ENCODE measurements at regions not wholly inside any gene's neighbourhood (a gene's known extent, or its start where the extent isn't known, plus 50 kb on each side); places are given as distances from the start of the nearest gene placed in this dataset.
"Not testable (repeated sequence)": the region's sequence is repeated elsewhere in the genome, so short reads cannot be mapped to it uniquely, and the experiment has no call there.

- TF ChIP-seq ZNF70 (CRISPR knock-in tag; IDR thresholded peaks at IDR 0.05) (no peak), GLIS3 (CRISPR knock-in tag; IDR thresholded peaks at IDR 0.05) (no peak), ESRRG (CRISPR knock-in tag; IDR thresholded peaks at IDR 0.05) (no peak), ZFP30 (CRISPR knock-in tag; IDR thresholded peaks at IDR 0.05) (no peak), BACH2 (CRISPR knock-in tag; IDR thresholded peaks at IDR 0.05; ENCODE audit: borderline replicate concordance) (no peak), ISL1 (CRISPR knock-in tag; IDR thresholded peaks at IDR 0.05) (peak; percentile 69), CSDC2 (CRISPR knock-in tag; IDR thresholded peaks at IDR 0.05) (no peak), TSHZ2 (CRISPR knock-in tag; IDR thresholded peaks at IDR 0.05) (0 out of 2 replicates have a peak, but pooled peaks have one; percentile 54), ZNF8 (CRISPR knock-in tag; IDR thresholded peaks at IDR 0.05) (no peak), TCF4 (CRISPR knock-in tag; IDR thresholded peaks at IDR 0.05; ENCODE audit: borderline replicate concordance) (no peak)
- no peak for ATAC-seq
These were observed 300.8 kb downstream of the PCDH7 start for GRCh38 chr4:31021008-31021407.

- ATAC-seq: no peak
- TF ChIP-seq ZFP30 (CRISPR knock-in tag; IDR thresholded peaks at IDR 0.05) (no peak), POU6F1 (CRISPR knock-in tag; IDR thresholded peaks at IDR 0.05; ENCODE audit: borderline replicate concordance, low read depth) (no peak), ZFP3 (CRISPR knock-in tag; IDR thresholded peaks at IDR 0.05) (no peak), GLIS3 (CRISPR knock-in tag; IDR thresholded peaks at IDR 0.05) (no peak)
These were observed 302.5 kb downstream of the PCDH7 start for GRCh38 chr4:31022702-31023101.

- TF ChIP-seq ESRRG (CRISPR knock-in tag; IDR thresholded peaks at IDR 0.05): no peak
- TF ChIP-seq ARNTL (CRISPR knock-in tag; IDR thresholded peaks at IDR 0.05; ENCODE audit: borderline replicate concordance, low read depth): no peak
- TF ChIP-seq ZNF565 (CRISPR knock-in tag; conservative IDR thresholded peaks at IDR 0.05; ENCODE audit: low read depth): no peak
- no peak for TF ChIP-seq ZFP3 (CRISPR knock-in tag; IDR thresholded peaks at IDR 0.05)
- no peak for TF ChIP-seq SNAI2 (CRISPR knock-in tag; IDR thresholded peaks at IDR 0.05)
- TF ChIP-seq CREB5 (CRISPR knock-in tag; IDR thresholded peaks at IDR 0.05; ENCODE audit: low read depth): no peak
- no peak for TF ChIP-seq GLIS3 (CRISPR knock-in tag; IDR thresholded peaks at IDR 0.05)
- no peak for TF ChIP-seq POU6F1 (CRISPR knock-in tag; IDR thresholded peaks at IDR 0.05; ENCODE audit: borderline replicate concordance, low read depth)
- TF ChIP-seq TCF4 (CRISPR knock-in tag; IDR thresholded peaks at IDR 0.05; ENCODE audit: borderline replicate concordance): no peak
- no peak for TF ChIP-seq ZFP30 (CRISPR knock-in tag; IDR thresholded peaks at IDR 0.05)
- no peak for TF ChIP-seq BACH2 (CRISPR knock-in tag; IDR thresholded peaks at IDR 0.05; ENCODE audit: borderline replicate concordance)
- ATAC-seq: no peak
These were observed 302.9 kb downstream of the PCDH7 start for GRCh38 chr4:31023109-31023508.

- no peak for TF ChIP-seq PPARA (CRISPR knock-in tag; IDR thresholded peaks at IDR 0.05; ENCODE audit: borderline replicate concordance)
- TF ChIP-seq POU6F1 (CRISPR knock-in tag; IDR thresholded peaks at IDR 0.05; ENCODE audit: borderline replicate concordance, low read depth): no peak
- no peak for TF ChIP-seq ARNTL (CRISPR knock-in tag; IDR thresholded peaks at IDR 0.05; ENCODE audit: borderline replicate concordance, low read depth)
- TF ChIP-seq ZC3H10 (CRISPR knock-in tag; IDR thresholded peaks at IDR 0.05): no peak
- no peak for TF ChIP-seq ZNF70 (CRISPR knock-in tag; IDR thresholded peaks at IDR 0.05)
These were observed 303.6 kb downstream of the PCDH7 start for GRCh38 chr4:31023742-31024141.

GRCh38 chr4:31024781-31025180, 304.6 kb downstream of the PCDH7 start:
- not testable (repeated sequence) for ATAC-seq

More at GRCh38 chr4:31023742-31024141, 303.6 kb downstream of the PCDH7 start:
- ATAC-seq: no peak

Measured in SK-N-SH treated with all-trans-retinoic acid at 6 μM for 48 hours (cell line).